PC-9 (cell line): ENCODE measurements at regions not wholly inside any gene's neighbourhood (a gene's known extent, or its start where the extent isn't known, plus 50 kb on each side); places are given as distances from the start of the nearest gene placed in this dataset.
"Not testable (repeated sequence)": the region's sequence is repeated elsewhere in the genome, so short reads cannot be mapped to it uniquely, and the experiment has no call there.

Experiments
- BruUV-seq: library from RNA; stranded (reverse); fragments of 400-500 nt; replicated peaks from 2 replicates; lab custom pipeline; 2021; lab: Mats Ljungman, UMichigan
- CTCF ChIA-PET: fragments of 300-600 bp; sonication (Branson Sonifier 250); formaldehyde crosslinking; loops from one replicate; lab custom pipeline; 2022; ENCODE audit warnings: antibody characterized with exemption; lab: Charles Lee
- POLR2A ChIA-PET: fragments of 300-600 bp; sonication (Branson Sonifier 250); formaldehyde crosslinking; loops from one replicate; lab custom pipeline; 2022; ENCODE audit warnings: antibody characterized with exemption; ENCODE audit not compliant: unreplicated experiment; lab: Charles Lee
- DNase-seq, 2 experiments: peaks; one replicate each; pipeline versions ENCODE4 v3.0.0 to v3.0.0-alpha.2; 2015 to 2022; ENCODE audit warnings: mixed read lengths in 1 of 2
- H2AFZ ChIP-seq: fragments of 200-600 bp; sonication (generic); 2 replicates; pipeline ENCODE4 v1.8.1; 2017; ENCODE audit warnings: antibody characterized with exemption
- H3F3A ChIP-seq: fragments of 200-600 bp; sonication (generic); 2 replicates; pipeline ENCODE4 v1.8.1; 2017; ENCODE audit warnings: antibody characterized with exemption, mild to moderate bottlenecking, low read depth; ENCODE audit not compliant: insufficient read depth
- H3K27ac ChIP-seq: fragments of 200-600 bp; sonication (generic); 2 replicates; pipeline ENCODE4 v1.6.1; 2016; ENCODE audit warnings: mixed run types
- H3K27me3 ChIP-seq: fragments of 200-600 bp; sonication (generic); 2 replicates; pipeline ENCODE4 v1.6.1; 2016; ENCODE audit warnings: low read depth, mixed run types; ENCODE audit not compliant: insufficient read depth
- H3K36me3 ChIP-seq: fragments of 200-600 bp; sonication (generic); 2 replicates; pipeline ENCODE4 v1.6.1; 2016; ENCODE audit warnings: low read depth, mixed run types
- H3K4me1 ChIP-seq: fragments of 200-600 bp; sonication (generic); replicated peaks from 2 replicates; pipeline ENCODE4 v1.6.1; 2016; ENCODE audit warnings: mixed run types; ENCODE audit not compliant: insufficient read depth
- H3K4me2 ChIP-seq: fragments of 200-600 bp; sonication (generic); 2 replicates; pipeline ENCODE4 v1.6.1; 2017; ENCODE audit warnings: mixed run types
- H3K4me3 ChIP-seq: fragments of 200-600 bp; sonication (generic); 2 replicates; pipeline ENCODE4 v1.6.1; 2016; ENCODE audit warnings: mixed run types
- H3K79me2 ChIP-seq: fragments of 200-600 bp; sonication (generic); 2 replicates; pipeline ENCODE4 v1.6.1; 2017; ENCODE audit warnings: low read depth, mixed run types
- H3K9me2 ChIP-seq: fragments of 200-600 bp; sonication (generic); 2 replicates; pipeline ENCODE4 v1.8.1; 2017; ENCODE audit warnings: mild to moderate bottlenecking; ENCODE audit not compliant: insufficient read depth
- H3K9me3 ChIP-seq: fragments of 200-600 bp; sonication (generic); 2 replicates; pipeline ENCODE4 v1.8.1; 2016; ENCODE audit warnings: low read depth; ENCODE audit not compliant: insufficient read depth
- H4K20me1 ChIP-seq: fragments of 200-600 bp; sonication (generic); 2 replicates; pipeline ENCODE4 v1.8.1; 2017; ENCODE audit not compliant: insufficient read depth
- EZH2 ChIP-seq: fragments of 200-600 bp; sonication (generic); IDR thresholded peaks from 2 replicates; pipeline ENCODE4 v1.8.0; 2017; ENCODE audit warnings: antibody characterized with exemption, low read depth
- intact Hi-C: fragments of 100-400 bp; cut with micrococcal nuclease; formaldehyde crosslinking; loops from one replicate; pipeline ENCODE4 v1.10.0; 2022; ENCODE audit not compliant: unreplicated experiment
- TF ChIP-seq, protein P1 (sequence below): fragments of 200-600 bp; sonication (generic); conservative IDR thresholded peaks from 2 replicates; pipeline ENCODE4 v1.6.1; 2017; ENCODE audit warnings: mixed run types, antibody characterized with exemption, mild to moderate bottlenecking, moderate library complexity

DNA sequence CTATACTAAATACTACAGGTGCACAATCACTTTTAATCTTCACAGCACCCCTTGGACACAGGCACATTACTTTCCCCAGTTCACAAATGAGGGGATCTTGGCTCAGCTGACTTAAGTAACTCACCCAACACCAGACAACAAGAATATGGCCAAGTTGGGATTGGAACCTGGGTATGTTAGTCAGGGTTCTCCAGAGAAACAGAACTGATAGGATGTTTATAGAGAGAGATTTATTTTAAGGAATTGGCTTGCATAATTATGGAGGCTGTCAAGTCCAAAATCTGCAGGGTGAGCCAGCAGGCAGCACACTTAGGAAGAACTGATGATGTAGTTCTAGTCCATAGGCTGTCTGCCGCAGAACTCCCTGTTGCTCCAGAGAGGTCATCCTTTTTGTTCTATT lies 312.9 kb downstream of the MAN2A1 start:
- DNase-seq: no peak
- POLR2A ChIA-PET: no interaction called here

DNA sequence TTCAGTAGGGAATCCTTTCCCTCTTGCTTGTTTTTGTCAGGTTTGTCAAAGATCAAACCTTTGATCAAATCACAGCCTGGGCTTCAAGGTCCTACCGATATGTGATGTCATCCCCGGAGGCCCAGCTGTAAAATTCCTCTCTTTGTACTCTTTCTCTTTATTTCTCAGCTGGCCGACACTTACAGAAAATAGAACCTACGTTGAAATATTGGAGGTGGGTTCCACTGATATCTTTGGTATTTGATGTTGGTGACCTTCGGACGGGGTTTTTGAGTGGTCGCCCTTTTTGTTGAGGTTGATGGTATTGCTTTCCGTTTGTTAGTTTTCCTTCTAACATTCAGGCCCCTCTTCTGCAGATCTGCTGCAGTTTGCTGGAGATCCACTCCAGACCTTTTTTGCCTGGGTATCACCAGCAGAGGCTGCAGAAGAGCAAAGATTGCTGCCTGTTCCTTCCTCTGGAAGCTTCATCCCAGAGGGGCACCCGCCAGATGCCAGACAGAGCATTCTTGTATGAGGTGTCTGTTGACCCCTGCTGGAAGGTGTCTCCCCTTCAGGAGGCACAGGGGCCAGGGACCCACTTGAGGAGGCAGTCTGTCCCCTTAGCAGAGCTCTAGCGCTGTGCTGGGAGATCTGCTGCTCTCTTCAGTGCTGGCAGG lies 316.3 kb downstream of the MAN2A1 start:
- H2AFZ ChIP-seq, H3F3A ChIP-seq, H3K36me3 ChIP-seq, H3K79me2 ChIP-seq, H3K27ac ChIP-seq, POLR2A ChIA-PET, DNase-seq, H3K4me3 ChIP-seq, CTCF ChIA-PET, H3K9me3 ChIP-seq, H3K9me2 ChIP-seq, intact Hi-C loops, BruUV-seq, H3K27me3 ChIP-seq, H4K20me1 ChIP-seq, H3K4me2 ChIP-seq, H3K4me1 ChIP-seq: not testable (repeated sequence)

More for the DNA sequence above, 312.9 kb downstream of the MAN2A1 start:
- no peaks in the 10 kb centered on the region for H3K4me1 ChIP-seq
- H3K4me2 ChIP-seq: no peak overlapping the region
- CTCF ChIA-PET: no interaction called here
- no peaks in the 10 kb centered on the region for H3K79me2 ChIP-seq
- intact Hi-C loops: no loop called here
- H3K36me3 ChIP-seq: no peaks in the 10 kb centered on the region
- no peaks in the 10 kb centered on the region for H3K9me3 ChIP-seq
- no peak for TF ChIP-seq EZH2
- TF ChIP-seq, protein P1, sequence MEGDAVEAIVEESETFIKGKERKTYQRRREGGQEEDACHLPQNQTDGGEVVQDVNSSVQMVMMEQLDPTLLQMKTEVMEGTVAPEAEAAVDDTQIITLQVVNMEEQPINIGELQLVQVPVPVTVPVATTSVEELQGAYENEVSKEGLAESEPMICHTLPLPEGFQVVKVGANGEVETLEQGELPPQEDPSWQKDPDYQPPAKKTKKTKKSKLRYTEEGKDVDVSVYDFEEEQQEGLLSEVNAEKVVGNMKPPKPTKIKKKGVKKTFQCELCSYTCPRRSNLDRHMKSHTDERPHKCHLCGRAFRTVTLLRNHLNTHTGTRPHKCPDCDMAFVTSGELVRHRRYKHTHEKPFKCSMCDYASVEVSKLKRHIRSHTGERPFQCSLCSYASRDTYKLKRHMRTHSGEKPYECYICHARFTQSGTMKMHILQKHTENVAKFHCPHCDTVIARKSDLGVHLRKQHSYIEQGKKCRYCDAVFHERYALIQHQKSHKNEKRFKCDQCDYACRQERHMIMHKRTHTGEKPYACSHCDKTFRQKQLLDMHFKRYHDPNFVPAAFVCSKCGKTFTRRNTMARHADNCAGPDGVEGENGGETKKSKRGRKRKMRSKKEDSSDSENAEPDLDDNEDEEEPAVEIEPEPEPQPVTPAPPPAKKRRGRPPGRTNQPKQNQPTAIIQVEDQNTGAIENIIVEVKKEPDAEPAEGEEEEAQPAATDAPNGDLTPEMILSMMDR: no peak
- no TSS peak for BruUV-seq
- no peak overlapping the region for H3K4me3 ChIP-seq
- H3K9me2 ChIP-seq: no peaks in the 10 kb centered on the region
- no peaks in the 10 kb centered on the region for H4K20me1 ChIP-seq
- H3K27ac ChIP-seq: no peak overlapping the region
- no peaks in the 10 kb centered on the region for H3K27me3 ChIP-seq
- no peak overlapping the region for H2AFZ ChIP-seq
- no peaks in the 10 kb centered on the region for H3F3A ChIP-seq

DNA sequence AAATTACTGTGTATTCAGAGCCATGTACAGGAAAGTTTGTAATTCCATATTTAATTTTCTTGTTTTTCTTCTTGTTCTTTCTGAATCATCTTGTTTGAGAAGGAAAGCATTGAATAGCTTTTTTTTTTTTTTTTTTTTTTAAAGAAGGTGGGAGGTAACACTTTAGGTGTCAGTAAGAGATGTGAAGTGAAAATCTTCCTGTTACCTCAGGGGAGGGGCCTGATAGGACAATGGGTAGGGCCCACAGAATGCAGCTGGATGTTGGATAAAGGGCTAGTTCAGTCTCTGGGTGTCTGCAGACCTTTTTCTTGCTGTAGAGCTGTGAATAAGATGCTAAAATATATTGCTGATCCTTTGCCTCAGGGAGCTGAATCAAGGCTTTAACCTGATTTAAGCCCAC lies 317.4 kb downstream of the MAN2A1 start:
- Histone ChIP-seq H3K4me1 (no peaks in the 10 kb centered on the region), H3K4me3 (no peak overlapping the region), H2AFZ (no peak overlapping the region), H3K4me2 (no peak overlapping the region), H3K27ac (no peak overlapping the region), H3F3A (no peaks in the 10 kb centered on the region), H3K79me2 (no peaks in the 10 kb centered on the region), H3K36me3 (no peaks in the 10 kb centered on the region), H3K27me3 (no peaks in the 10 kb centered on the region), H3K9me3 (no peaks in the 10 kb centered on the region), H4K20me1 (no peaks in the 10 kb centered on the region), H3K9me2 (no peaks in the 10 kb centered on the region)
- ChIA-PET CTCF (no interaction called here), POLR2A (no interaction called here)
- no peak for DNase-seq
- TF ChIP-seq, protein P1: no peak
- no peak for TF ChIP-seq EZH2
- intact Hi-C loops: no loop called here
- BruUV-seq: no TSS peak

DNA sequence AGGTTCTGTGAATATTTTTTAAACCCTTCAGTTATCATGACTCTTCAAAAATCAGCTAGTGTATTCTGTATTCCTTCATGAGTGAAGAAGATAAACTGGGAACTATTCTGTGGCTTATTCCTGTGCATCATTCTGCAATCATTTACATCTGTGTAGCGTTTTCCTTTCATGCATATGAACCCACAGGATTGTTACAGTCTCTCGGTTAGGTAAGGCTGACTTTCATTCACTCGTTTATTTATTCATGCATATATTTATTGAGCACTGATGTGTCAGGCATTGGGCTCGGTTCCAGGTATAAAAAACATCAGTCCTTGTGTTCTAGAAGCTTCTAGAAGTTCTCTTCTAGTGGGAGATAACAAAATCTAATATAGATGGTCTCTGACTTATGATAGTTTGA lies 318.4 kb downstream of the MAN2A1 start:
- Histone ChIP-seq H3K36me3 (no peaks in the 10 kb centered on the region), H3K27me3 (no peaks in the 10 kb centered on the region), H3K9me2 (no peaks in the 10 kb centered on the region), H3K79me2 (no peaks in the 10 kb centered on the region), H3F3A (no peaks in the 10 kb centered on the region), H3K9me3 (no peaks in the 10 kb centered on the region), H3K4me2 (no peak overlapping the region), H3K4me1 (no peaks in the 10 kb centered on the region), H3K27ac (no peak overlapping the region), H2AFZ (no peak overlapping the region), H3K4me3 (no peak overlapping the region), H4K20me1 (no peaks in the 10 kb centered on the region)
- DNase-seq: no peak
- BruUV-seq: no TSS peak
- TF ChIP-seq, protein P1: no peak
- TF ChIP-seq EZH2: no peak
- intact Hi-C loops: no loop called here
- ChIA-PET CTCF (no interaction called here), POLR2A (no interaction called here)
